ENCODE measurements at regions not wholly inside any gene's neighbourhood (a gene's known extent, or its start where the extent isn't known, plus 50 kb on each side); places are given as distances from the start of the nearest gene placed in this dataset.

GRCh38 chr11:16603245-16603644 is 135.2 kb upstream of the C11orf58 start (continued):
- no peak for TF ChIP-seq TCF4 (CRISPR knock-in tag; IDR thresholded peaks at IDR 0.05; ENCODE audit: borderline replicate concordance)

DNA sequence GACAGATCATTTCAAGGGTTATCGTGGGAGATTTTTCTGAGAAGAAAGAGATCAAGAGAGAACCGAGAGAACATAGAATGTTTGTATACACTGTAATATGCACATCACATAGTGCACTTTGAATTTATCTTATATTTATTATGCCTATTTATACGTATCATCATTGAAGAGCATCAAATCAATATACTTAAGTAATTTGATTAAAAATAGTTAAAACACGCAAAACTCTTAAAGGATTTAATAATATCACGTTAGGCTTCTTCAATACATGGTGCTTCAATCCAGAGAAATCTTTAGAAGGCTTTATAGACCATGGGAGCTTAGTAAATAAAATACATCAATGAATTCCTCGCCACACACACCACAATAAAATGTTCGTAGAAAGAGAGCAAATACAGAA is 139.5 kb upstream of the C11orf58 start:
- no peak for ATAC-seq
- TF ChIP-seq BACH2 (CRISPR knock-in tag; IDR thresholded peaks at IDR 0.05; ENCODE audit: borderline replicate concordance) = no peak
- TF ChIP-seq, protein P1, sequence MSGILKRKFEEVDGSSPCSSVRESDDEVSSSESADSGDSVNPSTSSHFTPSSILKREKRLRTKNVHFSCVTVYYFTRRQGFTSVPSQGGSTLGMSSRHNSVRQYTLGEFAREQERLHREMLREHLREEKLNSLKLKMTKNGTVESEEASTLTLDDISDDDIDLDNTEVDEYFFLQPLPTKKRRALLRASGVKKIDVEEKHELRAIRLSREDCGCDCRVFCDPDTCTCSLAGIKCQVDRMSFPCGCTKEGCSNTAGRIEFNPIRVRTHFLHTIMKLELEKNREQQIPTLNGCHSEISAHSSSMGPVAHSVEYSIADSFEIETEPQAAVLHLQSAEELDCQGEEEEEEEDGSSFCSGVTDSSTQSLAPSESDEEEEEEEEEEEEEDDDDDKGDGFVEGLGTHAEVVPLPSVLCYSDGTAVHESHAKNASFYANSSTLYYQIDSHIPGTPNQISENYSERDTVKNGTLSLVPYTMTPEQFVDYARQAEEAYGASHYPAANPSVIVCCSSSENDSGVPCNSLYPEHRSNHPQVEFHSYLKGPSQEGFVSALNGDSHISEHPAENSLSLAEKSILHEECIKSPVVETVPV (CRISPR knock-in tag; IDR thresholded peaks at IDR 0.05) = no peak
- TF ChIP-seq, protein P2, sequence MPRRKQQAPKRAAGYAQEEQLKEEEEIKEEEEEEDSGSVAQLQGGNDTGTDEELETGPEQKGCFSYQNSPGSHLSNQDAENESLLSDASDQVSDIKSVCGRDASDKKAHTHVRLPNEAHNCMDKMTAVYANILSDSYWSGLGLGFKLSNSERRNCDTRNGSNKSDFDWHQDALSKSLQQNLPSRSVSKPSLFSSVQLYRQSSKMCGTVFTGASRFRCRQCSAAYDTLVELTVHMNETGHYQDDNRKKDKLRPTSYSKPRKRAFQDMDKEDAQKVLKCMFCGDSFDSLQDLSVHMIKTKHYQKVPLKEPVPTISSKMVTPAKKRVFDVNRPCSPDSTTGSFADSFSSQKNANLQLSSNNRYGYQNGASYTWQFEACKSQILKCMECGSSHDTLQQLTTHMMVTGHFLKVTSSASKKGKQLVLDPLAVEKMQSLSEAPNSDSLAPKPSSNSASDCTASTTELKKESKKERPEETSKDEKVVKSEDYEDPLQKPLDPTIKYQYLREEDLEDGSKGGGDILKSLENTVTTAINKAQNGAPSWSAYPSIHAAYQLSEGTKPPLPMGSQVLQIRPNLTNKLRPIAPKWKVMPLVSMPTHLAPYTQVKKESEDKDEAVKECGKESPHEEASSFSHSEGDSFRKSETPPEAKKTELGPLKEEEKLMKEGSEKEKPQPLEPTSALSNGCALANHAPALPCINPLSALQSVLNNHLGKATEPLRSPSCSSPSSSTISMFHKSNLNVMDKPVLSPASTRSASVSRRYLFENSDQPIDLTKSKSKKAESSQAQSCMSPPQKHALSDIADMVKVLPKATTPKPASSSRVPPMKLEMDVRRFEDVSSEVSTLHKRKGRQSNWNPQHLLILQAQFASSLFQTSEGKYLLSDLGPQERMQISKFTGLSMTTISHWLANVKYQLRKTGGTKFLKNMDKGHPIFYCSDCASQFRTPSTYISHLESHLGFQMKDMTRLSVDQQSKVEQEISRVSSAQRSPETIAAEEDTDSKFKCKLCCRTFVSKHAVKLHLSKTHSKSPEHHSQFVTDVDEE (CRISPR knock-in tag; IDR thresholded peaks at IDR 0.05) = no peak
- TF ChIP-seq ARNTL (CRISPR knock-in tag; IDR thresholded peaks at IDR 0.05; ENCODE audit: borderline replicate concordance, low read depth) = no peak
- no peak for TF ChIP-seq GLIS3 (CRISPR knock-in tag; IDR thresholded peaks at IDR 0.05)
- TF ChIP-seq ISL1 (CRISPR knock-in tag; IDR thresholded peaks at IDR 0.05) = no peak
- TF ChIP-seq ZNF70 (CRISPR knock-in tag; IDR thresholded peaks at IDR 0.05) = no peak

DNA sequence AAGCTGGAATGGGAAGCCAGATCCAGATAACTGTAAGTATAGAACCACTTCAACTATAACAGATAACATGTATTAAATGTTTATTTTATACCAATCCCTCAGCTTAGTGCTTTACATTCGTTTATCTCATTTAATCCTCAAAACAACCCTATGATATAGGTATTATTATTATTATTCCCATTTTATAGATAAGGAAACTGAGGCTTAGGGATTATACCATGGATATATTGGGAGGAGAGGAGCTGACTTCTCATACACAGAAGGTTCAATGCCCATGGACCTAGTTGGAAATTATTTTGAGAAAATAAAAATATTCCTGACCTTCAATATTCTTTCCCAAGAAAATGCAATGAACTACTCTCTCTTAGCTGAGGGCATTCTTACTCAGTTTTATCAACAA is 140.4 kb upstream of the C11orf58 start:
- no peak for TF ChIP-seq GLIS3 (CRISPR knock-in tag; IDR thresholded peaks at IDR 0.05)
- TF ChIP-seq CREB5 (CRISPR knock-in tag; IDR thresholded peaks at IDR 0.05; ENCODE audit: low read depth) = no peak
- ATAC-seq = no peak

DNA sequence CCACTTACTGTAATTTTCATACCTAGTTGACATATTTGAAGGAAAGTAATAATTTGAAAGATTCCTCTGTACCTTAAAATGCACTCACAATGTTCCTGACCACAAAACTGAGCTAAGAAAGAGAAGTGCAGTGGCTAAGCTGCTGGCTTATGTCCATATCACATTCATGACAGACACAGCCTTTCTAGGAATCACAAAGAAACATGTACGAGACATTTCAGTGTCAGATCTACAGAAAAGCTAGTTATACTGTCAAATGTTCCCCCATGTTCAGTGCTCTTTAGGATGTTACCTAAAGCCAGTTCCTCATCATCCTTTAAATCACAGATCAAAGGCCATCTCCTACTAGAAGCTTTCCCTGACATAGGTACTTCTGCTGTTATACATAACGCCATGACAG is 142.2 kb upstream of the C11orf58 start:
- TF ChIP-seq ZFP30 (CRISPR knock-in tag; IDR thresholded peaks at IDR 0.05) (no peak), OSR1 (CRISPR knock-in tag; IDR thresholded peaks at IDR 0.05) (no peak), ARNTL (CRISPR knock-in tag; IDR thresholded peaks at IDR 0.05; ENCODE audit: borderline replicate concordance, low read depth) (no peak)
- TF ChIP-seq, protein P2 (CRISPR knock-in tag; IDR thresholded peaks at IDR 0.05) = no peak
- no peak for ATAC-seq

DNA sequence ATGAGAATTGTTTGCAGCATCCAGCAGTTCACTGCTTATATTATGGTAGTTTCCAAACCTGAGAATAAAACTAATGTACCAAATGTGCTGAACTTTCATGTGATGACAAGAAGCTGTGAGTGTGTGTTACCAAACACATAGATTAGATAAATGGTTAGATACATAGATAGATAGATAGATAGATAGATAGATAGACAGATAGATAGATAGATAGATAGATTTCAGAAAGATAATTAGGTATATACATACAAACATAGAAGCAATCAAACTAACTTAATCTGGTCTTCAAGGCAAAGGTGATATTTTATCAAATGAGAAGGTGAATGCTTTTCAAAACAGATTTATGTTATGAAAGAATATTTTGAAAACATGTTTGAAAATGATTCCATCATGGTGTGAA is 147.3 kb upstream of the C11orf58 start:
- ATAC-seq = no peak
- TF ChIP-seq ZFP30 (CRISPR knock-in tag; IDR thresholded peaks at IDR 0.05) (no peak), ZNF565 (CRISPR knock-in tag; conservative IDR thresholded peaks at IDR 0.05; ENCODE audit: low read depth) (no peak), ZFP3 (CRISPR knock-in tag; IDR thresholded peaks at IDR 0.05) (no peak), ARNTL (CRISPR knock-in tag; IDR thresholded peaks at IDR 0.05; ENCODE audit: borderline replicate concordance, low read depth) (no peak), RARB (CRISPR knock-in tag; IDR thresholded peaks at IDR 0.05) (no peak), GLIS3 (CRISPR knock-in tag; IDR thresholded peaks at IDR 0.05) (no peak), CSDC2 (CRISPR knock-in tag; IDR thresholded peaks at IDR 0.05) (no peak), OSR1 (CRISPR knock-in tag; IDR thresholded peaks at IDR 0.05) (no peak), TCF4 (CRISPR knock-in tag; IDR thresholded peaks at IDR 0.05; ENCODE audit: borderline replicate concordance) (no peak), SNAI2 (CRISPR knock-in tag; IDR thresholded peaks at IDR 0.05) (no peak)
- TF ChIP-seq, protein P3, sequence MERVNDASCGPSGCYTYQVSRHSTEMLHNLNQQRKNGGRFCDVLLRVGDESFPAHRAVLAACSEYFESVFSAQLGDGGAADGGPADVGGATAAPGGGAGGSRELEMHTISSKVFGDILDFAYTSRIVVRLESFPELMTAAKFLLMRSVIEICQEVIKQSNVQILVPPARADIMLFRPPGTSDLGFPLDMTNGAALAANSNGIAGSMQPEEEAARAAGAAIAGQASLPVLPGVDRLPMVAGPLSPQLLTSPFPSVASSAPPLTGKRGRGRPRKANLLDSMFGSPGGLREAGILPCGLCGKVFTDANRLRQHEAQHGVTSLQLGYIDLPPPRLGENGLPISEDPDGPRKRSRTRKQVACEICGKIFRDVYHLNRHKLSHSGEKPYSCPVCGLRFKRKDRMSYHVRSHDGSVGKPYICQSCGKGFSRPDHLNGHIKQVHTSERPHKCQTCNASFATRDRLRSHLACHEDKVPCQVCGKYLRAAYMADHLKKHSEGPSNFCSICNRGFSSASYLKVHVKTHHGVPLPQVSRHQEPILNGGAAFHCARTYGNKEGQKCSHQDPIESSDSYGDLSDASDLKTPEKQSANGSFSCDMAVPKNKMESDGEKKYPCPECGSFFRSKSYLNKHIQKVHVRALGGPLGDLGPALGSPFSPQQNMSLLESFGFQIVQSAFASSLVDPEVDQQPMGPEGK (CRISPR knock-in tag; IDR thresholded peaks at IDR 0.05; ENCODE audit: borderline replicate concordance) = no peak

Data from SK-N-SH treated with all-trans-retinoic acid at 6 μM for 48 hours (cell line).